SHP77 treated with DMSO at 0.1 percent for 48 hours (cell line): ENCODE measurements at regions not wholly inside any gene's neighbourhood (a gene's known extent, or its start where the extent isn't known, plus 50 kb on each side); places are given as distances from the start of the nearest gene placed in this dataset.
"Not testable (repeated sequence)": the region's sequence is repeated elsewhere in the genome, so short reads cannot be mapped to it uniquely, and the experiment has no call there.

Experiments
- DNase-seq: peaks from one replicate; lab custom pipeline; 2025; lab: John Stamatoyannopoulos, UW

DNA sequence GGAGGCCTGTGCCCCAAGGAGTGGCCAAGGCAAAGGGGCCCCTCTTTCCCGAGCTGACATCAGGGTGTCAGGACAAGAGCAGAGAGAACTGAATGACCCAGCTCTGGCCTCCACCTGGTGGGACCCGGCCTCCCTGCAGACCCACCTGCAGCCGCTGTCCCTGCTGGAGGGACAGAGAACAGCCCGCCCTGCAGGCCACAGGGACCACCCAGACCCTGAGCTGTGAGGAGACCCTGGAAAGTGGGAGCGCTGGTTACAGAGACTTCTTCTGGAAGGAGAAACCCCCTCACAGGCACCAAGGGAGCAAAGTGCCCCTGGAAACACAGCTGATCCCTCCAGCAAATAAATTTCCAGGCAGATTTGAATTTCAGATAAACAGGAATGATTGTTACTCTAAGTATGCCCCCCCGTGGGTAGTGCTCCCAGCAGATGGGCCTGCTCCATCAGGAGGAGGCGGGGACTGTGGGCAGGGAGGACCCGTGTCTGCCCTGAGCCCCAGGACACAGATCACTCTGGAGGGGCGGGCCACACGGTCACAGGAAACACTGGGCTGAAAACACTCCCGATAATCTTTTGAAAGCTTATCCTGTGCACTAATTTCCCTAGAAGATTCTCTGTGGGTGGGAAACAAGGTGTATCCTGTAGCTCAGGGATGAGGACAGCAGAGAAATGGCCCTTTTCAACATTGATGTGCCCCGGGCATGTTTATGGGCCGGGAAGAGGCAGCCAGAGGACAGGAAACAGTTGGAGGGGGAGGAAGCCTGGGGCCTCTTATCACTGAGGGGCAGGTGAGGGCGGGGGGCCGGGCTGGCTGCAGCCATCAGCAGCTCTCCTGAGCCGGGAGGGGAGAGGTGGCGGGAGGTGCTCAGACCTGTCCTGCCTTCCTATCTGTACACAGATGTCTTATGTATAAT is 276.0 kb downstream of the ADGRD1 start:
- no peak for DNase-seq

- no peak for DNase-seq
Measured at GRCh38 chr12:131230340-131231031, 276.8 kb downstream of the ADGRD1 start.

DNA sequence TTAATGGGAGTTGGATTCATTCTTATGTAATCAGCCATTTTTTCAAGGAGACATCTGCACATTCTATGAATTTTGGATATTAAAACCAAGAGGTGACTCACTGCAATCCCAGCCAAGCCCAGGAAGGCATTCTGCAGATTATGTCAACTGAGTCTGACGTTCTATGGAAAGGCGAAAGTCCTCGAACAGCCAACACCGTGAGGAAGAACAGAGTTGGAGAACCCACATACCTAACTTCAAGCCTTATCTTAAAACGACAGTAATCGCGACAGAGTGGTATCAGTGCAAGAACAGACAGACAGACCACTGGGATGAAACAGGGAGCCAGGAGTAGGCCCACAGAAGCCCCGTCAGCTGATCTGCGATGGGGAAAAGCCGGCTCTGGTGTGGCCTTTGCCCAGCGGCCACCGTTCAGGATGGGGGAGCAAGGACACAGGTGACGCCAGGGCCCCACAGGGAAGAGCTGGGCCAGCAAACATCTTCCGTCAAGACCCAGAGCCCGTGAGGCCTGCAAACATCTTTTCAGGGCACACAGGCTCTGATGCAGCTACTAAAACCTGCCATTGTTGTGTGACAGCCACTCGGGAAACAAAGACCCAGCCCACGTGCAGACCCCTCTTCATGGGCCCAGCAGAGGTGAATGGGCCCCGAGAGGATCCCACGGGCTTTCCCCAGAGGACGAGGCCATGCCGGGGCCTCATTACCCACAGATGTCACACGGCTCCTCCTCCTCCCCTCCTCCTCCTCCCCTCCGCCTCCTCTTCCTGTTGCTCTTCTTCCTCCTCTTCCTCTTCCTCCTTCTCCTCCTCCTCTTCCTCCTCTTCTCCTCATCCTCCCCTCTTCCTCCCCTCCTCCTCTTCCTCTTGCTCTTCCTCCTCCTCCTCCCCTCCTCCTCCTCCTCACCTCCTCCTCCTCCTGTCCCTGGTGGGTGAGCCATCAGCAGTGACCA is 277.6 kb downstream of the ADGRD1 start:
- DNase-seq = no peak

DNA sequence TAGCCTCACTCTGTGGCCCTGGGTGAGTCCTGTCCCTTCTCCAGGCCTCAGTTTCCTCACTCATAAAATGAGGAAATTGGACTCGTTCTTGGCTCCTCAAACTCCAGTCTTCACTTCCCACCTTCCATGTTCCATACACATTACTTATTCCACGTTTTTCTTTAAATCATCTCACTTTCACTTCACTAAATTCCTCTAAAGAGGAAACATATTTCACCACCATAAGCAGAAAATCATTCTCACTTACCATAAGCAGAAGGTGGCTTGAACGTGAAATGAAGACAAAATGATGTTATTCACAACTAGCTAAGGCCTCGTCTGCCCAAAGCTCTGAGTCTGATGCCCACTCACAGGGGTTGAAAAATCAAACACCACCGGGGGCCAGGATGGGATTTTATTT is 278.3 kb downstream of the ADGRD1 start:
- DNase-seq = no peak

DNA sequence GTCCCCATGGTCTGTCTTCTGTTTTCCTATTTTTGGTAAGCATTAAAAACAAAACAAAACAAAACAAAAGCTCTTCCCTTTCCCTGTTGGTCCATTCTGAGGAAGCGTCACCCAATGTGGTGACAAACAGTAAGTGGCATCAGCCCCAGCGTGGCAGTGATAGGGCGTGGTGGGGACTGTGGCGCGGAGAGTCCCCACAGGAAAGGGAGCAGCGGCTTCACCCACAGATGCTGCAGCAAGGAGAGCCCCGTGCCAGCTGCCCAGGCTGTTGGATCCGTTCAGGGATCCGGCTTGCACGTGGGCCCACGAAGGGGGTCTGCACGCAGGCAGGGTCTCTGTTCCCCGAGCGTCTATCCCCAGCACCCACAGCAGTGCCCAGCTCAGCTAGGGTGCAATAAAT is 279.2 kb downstream of the ADGRD1 start:
- not testable (repeated sequence) for DNase-seq

DNA sequence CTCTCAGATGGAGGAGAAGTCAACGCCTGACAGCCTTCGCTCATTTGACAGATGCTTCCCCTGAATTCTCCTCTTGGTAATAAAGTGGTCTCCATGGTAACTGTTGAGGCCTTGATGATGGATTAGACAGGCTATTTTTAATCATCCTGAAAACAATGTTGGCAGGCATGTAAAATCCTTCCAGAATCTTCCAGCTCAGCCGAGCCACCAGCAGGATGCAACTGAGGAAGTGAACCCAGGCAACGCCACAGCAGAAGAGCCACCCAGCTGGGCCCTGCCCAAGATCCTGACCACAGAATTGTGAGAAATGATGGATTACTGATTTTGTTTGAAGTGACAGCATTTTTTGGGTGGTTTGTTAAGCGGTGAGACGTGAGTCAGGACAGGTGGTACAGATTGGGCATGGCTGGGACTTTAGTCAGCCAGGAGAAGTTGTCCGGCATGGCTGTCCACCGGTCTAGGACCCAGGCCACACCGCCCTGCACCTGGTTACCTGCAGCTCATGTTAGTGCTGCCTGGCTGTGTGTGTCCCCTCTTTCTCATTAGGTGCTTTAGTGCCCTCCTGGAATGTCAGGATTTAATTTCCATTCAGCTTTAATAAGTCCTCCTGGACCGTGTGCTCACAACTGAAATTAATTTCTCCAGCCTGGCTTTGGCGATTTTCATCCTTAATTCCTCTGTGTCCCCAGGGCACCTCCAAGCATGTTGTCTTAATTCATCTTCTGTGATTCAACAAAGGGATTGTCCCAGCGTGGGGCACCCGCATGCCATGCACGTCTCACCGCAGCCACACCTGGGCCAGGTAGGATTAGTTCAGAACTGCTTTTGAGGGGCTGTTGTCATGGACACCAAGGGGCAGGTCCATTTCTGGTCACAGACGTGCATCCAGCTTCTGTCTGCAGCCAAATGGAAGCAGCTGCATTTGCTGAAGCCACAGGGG is 280.4 kb downstream of the ADGRD1 start:
- DNase-seq = not testable (repeated sequence)

DNA sequence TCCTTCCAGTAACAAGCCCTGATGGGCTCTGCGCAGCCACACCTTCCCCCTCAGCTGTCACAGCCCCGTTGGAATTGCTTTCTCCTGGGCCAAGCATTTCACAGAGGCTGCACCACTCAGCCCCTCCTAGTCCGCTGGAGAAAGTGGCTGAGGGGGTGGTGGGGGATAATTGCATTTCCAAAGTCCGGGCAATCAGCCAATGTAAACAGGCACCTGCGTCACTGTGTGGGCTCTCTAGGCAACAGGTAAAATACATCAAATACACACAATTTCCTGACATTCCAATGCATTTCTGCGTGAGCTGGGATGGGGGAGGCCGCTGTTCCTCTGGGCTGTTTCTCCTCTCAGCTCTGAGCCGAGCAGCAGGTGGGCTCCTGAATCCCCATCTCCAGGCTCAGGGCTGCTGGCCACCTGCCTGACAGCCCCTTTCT is 281.1 kb downstream of the ADGRD1 start:
- not testable (repeated sequence) for DNase-seq

GRCh38 chr12:131235871-131236271 is 282.2 kb downstream of the ADGRD1 start:
- DNase-seq = no peak

GRCh38 chr12:131239384-131240094 is 285.8 kb downstream of the ADGRD1 start:
- no peak for DNase-seq

DNA sequence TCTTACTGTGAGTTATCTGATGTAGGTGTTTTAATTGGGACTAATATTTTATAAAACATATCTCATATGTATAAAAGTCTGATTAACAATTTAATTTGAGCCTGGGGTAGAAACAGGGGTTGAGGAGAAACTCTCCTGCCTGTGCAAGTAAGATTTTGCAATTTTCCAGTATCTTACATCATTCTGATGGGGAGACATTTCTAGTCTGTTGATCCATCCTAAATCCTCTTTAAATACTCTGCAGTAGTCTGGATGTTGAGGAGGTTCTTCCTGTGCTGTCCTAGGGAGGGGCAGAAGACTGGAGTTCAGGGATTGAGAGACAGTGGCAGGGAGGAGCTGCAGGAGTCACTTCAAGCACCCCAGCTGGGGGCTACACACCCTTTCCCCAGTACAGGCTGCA is 287.8 kb downstream of the ADGRD1 start:
- no peak for DNase-seq

GRCh38 chr12:131242741-131243496 is 289.2 kb downstream of the ADGRD1 start:
- DNase-seq = no peak

- DNase-seq = not testable (repeated sequence)
Measured at GRCh38 chr12:131244157-131244688, 290.5 kb downstream of the ADGRD1 start.

- not testable (repeated sequence) for DNase-seq
Measured at GRCh38 chr12:131245161-131245560, 291.5 kb downstream of the ADGRD1 start.

- no peak for DNase-seq
Measured at GRCh38 chr12:131245564-131246355, 292.1 kb downstream of the ADGRD1 start.

GRCh38 chr12:131247026-131247725 is 293.5 kb downstream of the ADGRD1 start:
- not testable (repeated sequence) for DNase-seq

DNA sequence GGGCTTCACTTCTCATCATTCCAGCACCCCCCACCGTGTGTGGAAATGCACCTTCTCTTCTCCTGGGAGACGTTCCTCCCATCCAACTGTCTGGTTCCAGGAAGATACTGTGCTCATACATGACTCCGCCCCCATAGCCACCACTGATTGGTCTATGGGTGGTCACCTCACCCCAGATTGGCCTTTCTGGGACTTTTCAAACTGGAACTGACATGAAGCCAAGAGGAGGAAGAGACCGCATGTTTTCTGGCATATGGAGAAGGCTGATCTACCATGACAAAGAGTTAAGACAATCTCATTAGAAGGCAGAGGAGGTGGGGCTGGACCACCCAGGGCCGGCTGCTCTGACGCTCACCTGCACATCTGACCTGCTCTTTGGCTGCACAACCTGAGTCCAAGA is 294.2 kb downstream of the ADGRD1 start:
- DNase-seq = not testable (repeated sequence)

- DNase-seq = no peak
Measured at GRCh38 chr12:131249246-131250027, 295.7 kb downstream of the ADGRD1 start.
